ACHN (cell line): ENCODE measurements at regions not wholly inside any gene's neighbourhood (a gene's known extent, or its start where the extent isn't known, plus 50 kb on each side); places are given as distances from the start of the nearest gene placed in this dataset.

Source experiments
- DNase-seq: peaks from one replicate; pipeline ENCODE4 v3.0.0-alpha.2; 2015
- in situ Hi-C: cut with HindIII; loops from 2 replicates; pipeline ENCODE4 v1.10.0; 2017; ENCODE audit warnings: low sequenced_read_pairs, low pct_ligation_motif_present, low pct_unique_long_range_greater_than_20kb

GRCh38 chr4:42320822-42321388, 76.4 kb upstream of the SHISA3 start:
- DNase-seq, result no peak

GRCh38 chr4:42326040-42326439, 71.2 kb upstream of the SHISA3 start:
- in situ Hi-C loops, result no loop called here
- no peak for DNase-seq

More at GRCh38 chr4:42320822-42321388, 76.4 kb upstream of the SHISA3 start:
- in situ Hi-C loops, result no loop called here

- DNase-seq, result no peak
- in situ Hi-C loops, result no loop called here
Measured at GRCh38 chr4:42326524-42326923, 70.8 kb upstream of the SHISA3 start.

- in situ Hi-C loops, result no loop called here
- DNase-seq, result no peak
Measured at GRCh38 chr4:42327323-42327722, 70.0 kb upstream of the SHISA3 start.

DNA sequence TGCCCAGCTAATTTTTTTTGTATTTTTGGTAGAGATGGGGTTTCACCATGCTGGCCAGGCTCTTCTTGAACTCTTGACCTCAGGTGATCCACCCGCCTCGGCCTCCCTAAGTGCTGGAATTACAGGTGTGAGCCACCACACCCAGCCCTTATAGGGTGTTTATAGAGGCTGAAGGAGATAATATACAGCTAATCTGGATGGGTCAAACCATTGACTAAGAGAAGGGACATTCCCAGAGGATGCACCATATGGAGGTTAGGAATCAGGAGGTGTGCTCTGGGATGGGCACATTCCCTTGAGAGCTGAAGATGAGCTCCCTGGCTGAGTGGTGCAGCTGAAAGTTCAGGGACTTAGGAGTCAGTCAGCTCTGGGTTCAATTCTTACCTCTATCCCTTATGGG, 68.3 kb upstream of the SHISA3 start:
- in situ Hi-C loops, result no loop called here
- DNase-seq, result no peak

- in situ Hi-C loops, result no loop called here
- DNase-seq, result no peak
Measured at GRCh38 chr4:42329421-42329820, 67.9 kb upstream of the SHISA3 start.

DNA sequence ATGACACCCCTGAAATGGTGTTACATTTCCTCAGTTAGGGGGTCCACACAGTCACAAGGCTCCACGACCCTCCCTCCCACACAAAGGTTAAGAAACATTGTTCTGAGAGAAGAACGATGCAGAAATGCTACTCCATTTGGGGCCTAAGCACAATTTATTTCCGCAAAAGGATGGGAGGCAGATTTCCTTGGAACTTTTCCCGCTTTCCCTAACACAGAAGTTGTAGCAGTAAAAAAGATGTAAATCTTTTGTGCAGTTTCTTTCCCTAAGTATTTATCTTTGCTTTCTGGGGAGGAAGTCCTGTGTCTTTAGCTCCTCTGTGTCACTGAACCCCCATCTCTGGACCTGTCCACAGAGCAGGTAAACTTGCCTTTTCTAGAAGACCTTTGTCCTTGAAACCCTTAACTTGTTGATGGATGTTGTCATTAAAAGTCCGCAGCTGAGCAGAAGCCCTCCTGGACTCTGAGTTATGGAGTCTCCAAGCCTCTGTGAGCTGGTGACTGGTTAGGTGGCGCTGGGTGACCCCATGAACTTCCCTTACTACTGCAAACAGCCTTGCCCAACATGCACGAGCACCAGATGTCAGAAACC, 67.2 kb upstream of the SHISA3 start:
- DNase-seq, result no peak
- in situ Hi-C loops, result no loop called here

DNA sequence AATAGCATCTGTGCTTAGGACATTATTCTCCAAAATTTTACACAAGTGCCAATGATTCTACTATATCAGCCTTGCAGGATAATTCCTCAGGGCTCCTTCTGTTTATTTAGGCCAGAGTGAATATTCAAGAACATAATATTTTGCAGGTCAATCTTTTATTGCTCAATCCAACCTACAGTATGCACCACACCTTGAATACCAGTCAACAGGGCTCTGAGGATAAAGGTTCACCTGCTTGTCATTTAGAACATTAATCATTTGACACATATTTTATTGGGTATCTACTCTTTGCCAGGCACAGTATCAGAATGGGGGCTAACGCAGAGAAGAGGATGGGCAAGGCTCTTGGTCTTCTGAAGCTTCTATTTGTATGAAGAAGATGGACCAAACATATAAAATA, 66.2 kb upstream of the SHISA3 start:
- in situ Hi-C loops, result no loop called here
- DNase-seq, result no peak

GRCh38 chr4:42331914-42332368, 65.3 kb upstream of the SHISA3 start:
- in situ Hi-C loops, result no loop called here
- DNase-seq, result peak; percentile 7

DNA sequence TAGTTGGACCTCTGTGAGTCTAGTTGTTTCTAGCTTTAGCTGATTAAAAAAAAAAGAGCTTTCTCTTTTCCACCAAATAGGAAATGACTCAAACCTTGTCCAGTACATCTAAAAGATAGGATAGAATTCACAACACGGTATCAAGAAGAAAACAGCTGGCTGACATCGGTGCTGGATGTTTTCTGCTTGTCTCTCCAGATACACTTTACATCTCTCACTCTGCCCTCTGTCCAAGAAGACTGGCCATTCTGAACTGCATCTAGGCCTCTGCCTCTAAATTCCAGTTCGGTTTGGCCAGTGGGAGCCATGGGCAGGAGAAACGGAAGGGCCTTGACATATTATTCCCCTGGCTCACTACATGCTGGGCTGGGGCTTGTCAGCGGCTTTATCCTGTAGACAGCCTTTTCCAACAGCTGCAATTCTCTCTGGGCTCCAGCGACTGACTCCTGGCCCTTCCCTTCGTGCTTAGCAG, 57.3 kb upstream of the SHISA3 start:
- in situ Hi-C loops, result no loop called here
- DNase-seq, result no peak

DNA sequence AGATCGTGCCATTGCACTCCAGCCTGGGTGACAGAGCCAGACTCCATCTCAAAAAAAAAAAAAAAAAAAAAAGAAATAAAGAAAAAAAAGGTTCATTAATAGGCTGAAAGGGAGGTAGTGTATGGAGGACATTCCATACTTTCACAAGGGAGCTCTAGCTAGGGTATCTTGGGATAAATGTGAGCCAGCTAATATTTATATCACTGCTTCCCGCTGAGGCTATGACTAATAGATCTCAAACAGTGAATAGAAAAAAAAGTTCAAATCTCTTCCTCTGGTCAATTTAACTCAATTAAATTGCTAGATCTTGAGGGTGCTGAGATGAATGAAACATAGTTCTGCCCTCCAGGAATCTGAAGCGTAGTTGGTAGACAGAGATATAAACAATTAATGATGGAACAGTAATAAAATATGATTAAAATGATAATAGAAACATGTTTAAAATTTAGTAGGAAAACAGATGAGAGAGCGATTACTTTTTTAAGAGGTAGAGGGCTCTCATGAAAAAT, 55.7 kb upstream of the SHISA3 start:
- in situ Hi-C loops, result no loop called here
- DNase-seq, result no peak

DNA sequence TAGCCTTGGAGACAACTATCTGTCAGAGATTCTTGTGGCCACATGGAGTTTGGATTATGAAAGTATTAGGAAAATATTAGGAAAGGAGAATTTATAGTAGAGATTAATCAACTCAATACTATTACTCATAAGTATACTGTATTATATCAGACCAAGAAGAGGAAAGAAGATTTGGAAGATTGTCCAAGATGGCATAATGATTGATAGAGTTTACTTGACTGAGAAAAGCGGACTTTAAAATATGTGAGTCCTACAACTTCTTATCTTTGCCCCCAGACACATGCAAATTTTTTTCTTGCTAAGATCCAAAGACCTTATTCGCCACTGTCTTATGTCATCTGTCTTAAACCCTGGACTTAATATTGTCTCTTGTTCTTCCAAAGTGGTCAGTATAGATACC, 54.8 kb upstream of the SHISA3 start:
- in situ Hi-C loops, result no loop called here
- no peak for DNase-seq

- DNase-seq, result no peak
- in situ Hi-C loops, result no loop called here
Measured at GRCh38 chr4:42344309-42344708, 53.0 kb upstream of the SHISA3 start.

DNA sequence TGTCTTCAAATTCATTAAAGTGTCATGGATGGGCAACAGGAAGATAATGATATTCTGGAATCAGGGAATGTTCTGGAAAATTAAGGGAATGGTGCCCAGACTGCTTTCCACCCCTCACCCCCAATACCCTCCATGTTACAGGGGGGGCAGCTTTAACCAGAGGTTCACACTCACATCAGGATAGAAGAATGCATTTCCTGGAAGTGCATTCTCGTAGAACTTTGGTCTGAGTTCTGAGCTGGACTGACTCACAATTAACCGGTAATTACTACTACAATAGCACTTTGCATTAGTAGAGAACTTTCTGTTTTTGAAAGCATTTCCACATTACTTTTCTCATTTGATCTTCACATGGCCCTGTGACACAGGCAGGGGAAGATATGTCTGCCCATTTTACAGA, 52.5 kb upstream of the SHISA3 start:
- no peak for DNase-seq
- in situ Hi-C loops, result no loop called here

DNA sequence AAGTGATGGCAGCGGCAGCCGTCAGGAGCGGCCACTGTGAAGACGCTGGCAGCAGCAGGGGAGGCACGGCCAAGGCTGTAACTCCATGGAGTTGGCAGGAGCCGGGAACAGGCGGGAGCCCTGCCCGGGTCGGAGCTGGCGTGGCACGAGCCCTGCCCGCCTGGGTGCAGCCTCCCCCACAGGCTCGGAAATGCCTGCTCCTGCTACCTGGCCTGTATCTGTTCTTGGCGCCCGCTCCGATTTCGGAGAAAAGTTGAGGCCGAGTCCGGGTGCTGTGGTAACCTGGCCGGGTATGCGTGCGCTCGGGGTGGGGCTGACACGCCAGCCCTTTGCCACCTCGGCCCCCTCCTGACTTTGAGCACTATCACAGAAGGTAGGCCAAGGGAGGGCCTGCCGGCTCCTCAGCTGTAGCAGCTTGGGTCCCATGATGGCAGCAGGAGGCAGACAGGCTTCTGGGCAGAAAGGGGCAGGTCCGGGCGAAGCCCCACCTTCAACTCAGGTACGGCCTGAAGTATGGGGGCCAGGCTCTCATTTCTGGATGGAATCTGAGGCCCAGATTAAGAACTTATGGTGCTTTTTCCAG, 51.2 kb upstream of the SHISA3 start:
- in situ Hi-C loops, result no loop called here
- DNase-seq, result no peak

DNA sequence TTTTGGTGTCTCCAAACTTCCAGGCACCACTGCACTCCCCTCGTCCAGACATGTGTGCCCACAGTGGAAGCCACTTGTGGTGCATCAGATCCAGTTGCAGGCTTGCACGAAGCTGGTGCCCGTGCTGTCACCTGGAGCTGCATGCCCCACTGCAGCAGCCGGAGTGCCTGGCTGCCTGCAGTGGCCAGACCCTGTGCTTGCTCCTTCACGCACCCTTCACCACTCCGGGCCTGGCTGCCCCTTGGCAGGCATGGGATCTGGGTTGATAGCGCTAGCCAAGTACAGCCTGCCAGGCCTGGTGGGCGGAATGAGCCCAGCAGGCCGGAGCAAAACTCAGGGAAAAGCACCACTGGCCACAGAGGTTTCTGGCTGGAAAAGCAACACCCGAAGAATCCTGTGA, 50.2 kb upstream of the SHISA3 start:
- DNase-seq, result no peak

More for the DNA sequence above, 50.2 kb upstream of the SHISA3 start:
- in situ Hi-C loops, result no loop called here
